ENCODE measurements at regions not wholly inside any gene's neighbourhood (a gene's known extent, or its start where the extent isn't known, plus 50 kb on each side); places are given as distances from the start of the nearest gene placed in this dataset.
A peak's percentile ranks its signal among the peaks of the same experiment; 100 is the strongest.
"Not testable (repeated sequence)": the region's sequence is repeated elsewhere in the genome, so short reads cannot be mapped to it uniquely, and the experiment has no call there.

DNA sequence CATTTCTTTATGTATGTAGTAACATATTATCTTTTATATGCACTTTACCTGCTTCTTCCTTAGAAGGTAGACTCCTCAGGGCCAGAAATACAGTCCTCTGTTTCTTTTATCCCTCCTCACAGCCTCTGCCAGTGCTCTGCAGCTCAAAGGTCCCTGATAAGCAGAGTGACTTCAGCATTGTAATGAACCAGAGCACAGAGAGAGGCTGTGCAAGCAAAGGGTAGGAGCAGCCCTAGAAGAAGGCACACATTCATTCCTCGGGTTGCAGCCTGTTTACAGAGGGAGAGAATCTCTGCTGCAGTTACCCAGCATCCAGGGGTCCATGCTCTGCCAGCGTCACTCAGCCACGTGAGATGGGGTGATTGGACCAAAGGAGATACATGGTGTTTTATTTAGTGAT is 101.1 kb downstream of the RHOU start:
- H3K4me1 ChIP-seq (ENCODE audit: control insufficient read depth, insufficient read depth, low read length, poor library complexity, severe bottlenecking): peaks cover 32% of the 10 kb centered on the region
- no peak overlapping the region for H3K4me3 ChIP-seq (ENCODE audit: extremely low read depth, insufficient read depth, low read length, poor library complexity, severe bottlenecking)
- no peaks in the 10 kb centered on the region for H3K36me3 ChIP-seq (ENCODE audit: control insufficient read depth, insufficient read depth, low read length)
- no peaks in the 10 kb centered on the region for H3K9me3 ChIP-seq (ENCODE audit: control insufficient read depth, low read length)
- 50 to 90% methylated on average over 3 of the region's 3 CpGs for WGBS, 2 experiments (ENCODE audit: insufficient coverage in 2 of 2)
- H3K27ac ChIP-seq (ENCODE audit: low read depth, low read length, severe bottlenecking): no peak overlapping the region

- H3K27ac ChIP-seq (ENCODE audit: low read depth, low read length, severe bottlenecking): no peak overlapping the region
- peaks cover 38% of the 10 kb centered on the region for H3K4me1 ChIP-seq (ENCODE audit: control insufficient read depth, insufficient read depth, low read length, poor library complexity, severe bottlenecking)
- no peaks in the 10 kb centered on the region for H3K9me3 ChIP-seq (ENCODE audit: control insufficient read depth, low read length)
- no peak overlapping the region for H3K4me3 ChIP-seq (ENCODE audit: extremely low read depth, insufficient read depth, low read length, poor library complexity, severe bottlenecking)
- 85 to 91% methylated on average over 4 to 8 of the region's 8 CpGs for WGBS, 2 experiments (ENCODE audit: insufficient coverage in 2 of 2)
- no peaks in the 10 kb centered on the region for H3K36me3 ChIP-seq (ENCODE audit: control insufficient read depth, insufficient read depth, low read length)
Observed at GRCh38 chr1:228837032-228837431, 101.8 kb downstream of the RHOU start.

- peak overlapping the region; percentile 57 for H3K27ac ChIP-seq (ENCODE audit: low read depth, low read length, severe bottlenecking)
- WGBS, 2 experiments (ENCODE audit: insufficient coverage in 2 of 2): 75 to 80% methylated on average over 10 to 11 of the region's 11 CpGs
- no peaks in the 10 kb centered on the region for H3K36me3 ChIP-seq (ENCODE audit: control insufficient read depth, insufficient read depth, low read length)
- H3K4me3 ChIP-seq (ENCODE audit: extremely low read depth, insufficient read depth, low read length, poor library complexity, severe bottlenecking): no peak overlapping the region
- H3K9me3 ChIP-seq (ENCODE audit: control insufficient read depth, low read length): peaks cover 8% of the 10 kb centered on the region
- peaks cover 40% of the 10 kb centered on the region for H3K4me1 ChIP-seq (ENCODE audit: control insufficient read depth, insufficient read depth, low read length, poor library complexity, severe bottlenecking)
Observed at GRCh38 chr1:228837817-228838716, 102.8 kb downstream of the RHOU start.

DNA sequence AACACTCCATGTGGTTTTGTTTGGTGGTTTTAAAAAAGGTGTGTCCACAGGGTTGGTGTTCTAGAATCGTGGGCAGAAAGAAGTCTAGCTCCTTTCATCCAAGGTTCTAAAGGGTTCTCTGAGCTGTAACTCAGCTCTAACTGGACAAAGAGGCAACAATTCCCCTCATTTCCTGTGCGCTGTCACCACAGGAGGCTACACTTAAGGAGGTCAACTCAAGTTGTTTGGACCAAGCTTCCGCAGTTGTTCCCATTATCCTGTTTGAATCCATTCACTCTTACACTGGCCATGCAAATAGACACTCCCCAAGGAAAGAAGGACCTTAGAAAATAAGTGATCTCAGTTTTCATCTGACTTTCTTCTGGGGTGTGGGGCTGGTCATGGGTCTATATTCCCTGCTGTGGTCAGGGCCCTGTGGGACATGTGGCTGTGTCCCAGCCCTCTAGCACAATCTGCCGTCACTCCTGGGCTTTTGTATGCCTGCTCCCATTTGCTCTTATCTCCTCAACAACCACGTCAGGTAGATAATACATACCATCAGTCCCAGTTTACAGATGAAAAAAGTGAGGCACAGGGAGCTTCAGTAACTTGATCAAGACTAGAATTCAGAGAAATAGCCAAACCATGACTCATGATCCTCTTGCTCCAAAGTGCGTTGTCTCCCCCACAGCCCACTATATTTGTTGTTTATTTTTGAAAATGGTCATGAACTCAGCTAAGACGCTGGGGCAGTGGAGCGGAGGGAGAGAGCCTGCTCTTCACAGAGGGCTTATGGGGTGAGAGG is 103.6 kb downstream of the RHOU start:
- Histone ChIP-seq H3K9me3 (ENCODE audit: control insufficient read depth, low read length) (peaks cover 15% of the 10 kb centered on the region), H3K36me3 (ENCODE audit: control insufficient read depth, insufficient read depth, low read length) (no peaks in the 10 kb centered on the region), H3K4me3 (ENCODE audit: extremely low read depth, insufficient read depth, low read length, poor library complexity, severe bottlenecking) (no peak overlapping the region), H3K4me1 (ENCODE audit: control insufficient read depth, insufficient read depth, low read length, poor library complexity, severe bottlenecking) (peaks cover 38% of the 10 kb centered on the region), H3K27ac (ENCODE audit: low read depth, low read length, severe bottlenecking) (peak overlapping the region; percentile 57)
- 93 to 97% methylated on average over 3 to 6 of the region's 8 CpGs for WGBS, 2 experiments (ENCODE audit: insufficient coverage in 2 of 2)

- H3K4me1 ChIP-seq (ENCODE audit: control insufficient read depth, insufficient read depth, low read length, poor library complexity, severe bottlenecking): peaks cover 38% of the 10 kb centered on the region
- 80 to 92% methylated on average over 1 to 2 of the region's 6 CpGs for WGBS, 2 experiments (ENCODE audit: insufficient coverage in 2 of 2)
- peaks cover 15% of the 10 kb centered on the region for H3K9me3 ChIP-seq (ENCODE audit: control insufficient read depth, low read length)
- no peak overlapping the region for H3K27ac ChIP-seq (ENCODE audit: low read depth, low read length, severe bottlenecking)
- no peak overlapping the region for H3K4me3 ChIP-seq (ENCODE audit: extremely low read depth, insufficient read depth, low read length, poor library complexity, severe bottlenecking)
- H3K36me3 ChIP-seq (ENCODE audit: control insufficient read depth, insufficient read depth, low read length): no peaks in the 10 kb centered on the region
Observed at GRCh38 chr1:228839656-228840055, 104.4 kb downstream of the RHOU start.

DNA sequence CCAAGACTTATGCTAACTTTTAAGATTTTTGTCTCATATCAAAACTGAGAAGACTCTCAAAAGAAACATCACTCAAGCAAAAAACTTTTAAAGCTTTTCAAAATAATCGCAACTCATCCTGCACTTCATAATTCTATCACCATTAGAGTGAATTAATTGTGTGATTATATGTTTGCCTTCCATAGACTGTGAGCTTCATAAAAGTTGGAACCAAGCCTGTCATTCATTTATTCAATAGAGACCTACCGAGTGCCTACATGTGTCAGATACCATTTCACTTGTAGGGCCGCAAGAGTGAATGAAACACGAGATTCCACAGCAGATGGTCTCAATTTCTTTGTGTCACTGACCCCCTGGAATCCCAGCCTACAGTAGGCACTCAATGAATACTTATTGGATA is 106.4 kb downstream of the RHOU start:
- peaks cover 15% of the 10 kb centered on the region for H3K9me3 ChIP-seq (ENCODE audit: control insufficient read depth, low read length)
- H3K27ac ChIP-seq (ENCODE audit: low read depth, low read length, severe bottlenecking): peak overlapping the region; percentile 84
- 83 to 100% methylated on average over 3 of the region's 4 CpGs for WGBS, 2 experiments (ENCODE audit: insufficient coverage in 2 of 2)
- H3K36me3 ChIP-seq (ENCODE audit: control insufficient read depth, insufficient read depth, low read length): no peaks in the 10 kb centered on the region
- H3K4me1 ChIP-seq (ENCODE audit: control insufficient read depth, insufficient read depth, low read length, poor library complexity, severe bottlenecking): peaks cover 31% of the 10 kb centered on the region
- no peak overlapping the region for H3K4me3 ChIP-seq (ENCODE audit: extremely low read depth, insufficient read depth, low read length, poor library complexity, severe bottlenecking)

GRCh38 chr1:228842094-228842775 is 107.0 kb downstream of the RHOU start:
- H3K4me1 ChIP-seq (ENCODE audit: control insufficient read depth, insufficient read depth, low read length, poor library complexity, severe bottlenecking): peaks cover 27% of the 10 kb centered on the region
- H3K4me3 ChIP-seq (ENCODE audit: extremely low read depth, insufficient read depth, low read length, poor library complexity, severe bottlenecking): no peak overlapping the region
- 54 to 60% methylated on average over 5 to 6 of the region's 6 CpGs for WGBS, 2 experiments (ENCODE audit: insufficient coverage in 2 of 2)
- H3K36me3 ChIP-seq (ENCODE audit: control insufficient read depth, insufficient read depth, low read length): no peaks in the 10 kb centered on the region
- H3K27ac ChIP-seq (ENCODE audit: low read depth, low read length, severe bottlenecking): peak overlapping the region; percentile 84
- peaks cover 15% of the 10 kb centered on the region for H3K9me3 ChIP-seq (ENCODE audit: control insufficient read depth, low read length)

DNA sequence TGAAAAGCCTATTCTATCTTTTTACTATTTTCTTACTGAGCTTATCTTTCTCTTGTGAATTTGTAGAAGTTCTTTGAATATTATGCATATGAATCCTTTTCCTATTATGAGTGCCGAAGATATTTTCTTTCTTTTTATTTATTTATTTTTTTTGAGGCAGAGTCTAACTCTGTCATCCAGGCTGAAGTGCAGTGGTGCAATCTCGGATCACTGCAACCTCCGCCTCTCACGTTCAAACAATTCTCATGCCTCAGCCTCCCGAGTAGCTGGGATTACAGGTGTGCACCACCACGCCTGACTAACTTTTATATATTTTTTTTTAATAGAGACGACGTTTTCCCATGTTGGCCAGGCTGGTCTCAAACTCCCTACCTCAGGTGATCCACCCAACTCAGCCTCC is 109.8 kb downstream of the RHOU start:
- no peak overlapping the region for H3K4me3 ChIP-seq (ENCODE audit: extremely low read depth, insufficient read depth, low read length, poor library complexity, severe bottlenecking)
- H3K4me1 ChIP-seq (ENCODE audit: control insufficient read depth, insufficient read depth, low read length, poor library complexity, severe bottlenecking): peaks cover 13% of the 10 kb centered on the region
- no peaks in the 10 kb centered on the region for H3K36me3 ChIP-seq (ENCODE audit: control insufficient read depth, insufficient read depth, low read length)
- 95 to 98% methylated on average over 4 to 6 of the region's 8 CpGs for WGBS, 2 experiments (ENCODE audit: insufficient coverage in 2 of 2)
- H3K9me3 ChIP-seq (ENCODE audit: control insufficient read depth, low read length): peaks cover 17% of the 10 kb centered on the region
- no peak overlapping the region for H3K27ac ChIP-seq (ENCODE audit: low read depth, low read length, severe bottlenecking)

- Histone ChIP-seq H3K4me3 (ENCODE audit: extremely low read depth, insufficient read depth, low read length, poor library complexity, severe bottlenecking) (no peak overlapping the region), H3K9me3 (ENCODE audit: control insufficient read depth, low read length) (peaks cover 34% of the 10 kb centered on the region), H3K4me1 (ENCODE audit: control insufficient read depth, insufficient read depth, low read length, poor library complexity, severe bottlenecking) (peaks cover 3% of the 10 kb centered on the region), H3K36me3 (ENCODE audit: control insufficient read depth, insufficient read depth, low read length) (no peaks in the 10 kb centered on the region), H3K27ac (ENCODE audit: low read depth, low read length, severe bottlenecking) (no peak overlapping the region)
- WGBS, 2 experiments (ENCODE audit: insufficient coverage in 2 of 2): 83% methylated on average over 1 of the region's 1 CpG; no CpG with 5 or more reads in 1 of the 2 experiments
Observed at GRCh38 chr1:228846952-228847351, 111.7 kb downstream of the RHOU start.

GRCh38 chr1:228847451-228847850 is 112.2 kb downstream of the RHOU start:
- H3K4me1 ChIP-seq (ENCODE audit: control insufficient read depth, insufficient read depth, low read length, poor library complexity, severe bottlenecking); H3K4me3 ChIP-seq (ENCODE audit: extremely low read depth, insufficient read depth, low read length, poor library complexity, severe bottlenecking); H3K27ac ChIP-seq (ENCODE audit: low read depth, low read length, severe bottlenecking); H3K36me3 ChIP-seq (ENCODE audit: control insufficient read depth, insufficient read depth, low read length): not testable (repeated sequence)
- H3K9me3 ChIP-seq (ENCODE audit: control insufficient read depth, low read length): peaks cover 32% of the 10 kb centered on the region
- WGBS, 2 experiments (ENCODE audit: insufficient coverage in 2 of 2): 88 to 100% methylated on average over 2 of the region's 2 CpGs

Measured in mesodermal cell (in vitro differentiated cells).